Central memory CD8-positive, alpha-beta T cell (primary cell): ENCODE measurements at regions not wholly inside any gene's neighbourhood (a gene's known extent, or its start where the extent isn't known, plus 50 kb on each side); places are given as distances from the start of the nearest gene placed in this dataset.
"Not testable (repeated sequence)": the region's sequence is repeated elsewhere in the genome, so short reads cannot be mapped to it uniquely, and the experiment has no call there.

Experiments used
- ATAC-seq: fragments of 150-1000 bp; cut with Tn5 transposase; replicated peaks from 2 replicates; pipeline ENCODE4 v1.10.0; 2022; ENCODE audit warnings: mild to moderate bottlenecking, moderate FRiP score, moderate number of reproducible peaks; ENCODE audit not compliant: poor library complexity, severe bottlenecking; ENCODE audit errors: extremely low read depth
- DNase-seq, 2 donors: peaks; one replicate each; pipeline ENCODE4 v3.0.0; 2021; ENCODE audit warnings: low spot score in 2 of 2
- H3K27ac Mint-ChIP-seq: one replicate; pipeline ENCODE4 v1.8.0; 2022; ENCODE audit warnings: low read depth, mild to moderate bottlenecking, moderate library complexity, mixed read lengths
- H3K27me3 Mint-ChIP-seq: one replicate; pipeline ENCODE4 v1.8.0; 2022; ENCODE audit warnings: mixed read lengths
- H3K36me3 Mint-ChIP-seq: one replicate; pipeline ENCODE4 v1.8.0; 2022; ENCODE audit warnings: mild to moderate bottlenecking, moderate library complexity, mixed read lengths; ENCODE audit not compliant: insufficient read depth
- H3K4me1 Mint-ChIP-seq: one replicate; pipeline ENCODE4 v1.8.0; 2022; ENCODE audit warnings: mixed read lengths
- H3K4me3 Mint-ChIP-seq: one replicate; pipeline ENCODE4 v1.8.0; 2022; ENCODE audit warnings: mild to moderate bottlenecking, moderate library complexity, mixed read lengths
- H3K9me3 Mint-ChIP-seq: one replicate; pipeline ENCODE4 v1.8.0; 2022; ENCODE audit warnings: mixed read lengths

DNA sequence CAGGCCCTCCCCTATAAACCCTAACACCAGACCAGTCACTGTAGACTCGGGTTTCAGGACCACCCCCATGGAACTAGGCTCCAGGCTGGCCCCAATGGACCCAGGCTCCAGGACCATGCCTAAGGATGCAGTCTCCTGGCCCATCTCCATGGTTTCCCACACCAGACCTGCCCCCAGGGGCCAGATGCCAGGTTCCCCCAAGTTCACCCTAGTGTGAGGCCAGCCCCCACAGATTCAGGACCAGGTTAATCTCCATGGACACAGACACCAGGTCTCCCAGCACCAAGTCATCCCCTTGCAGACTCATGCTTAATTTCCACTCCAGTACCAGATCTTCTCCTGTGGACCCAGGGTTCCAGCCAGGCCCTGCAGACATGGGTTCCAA is 103.8 kb upstream of the LANCL2 start:
- ATAC-seq (no peak), DNase-seq (no peak)
- H3K4me3 Mint-ChIP-seq = no peak overlapping the region
- H3K27me3 Mint-ChIP-seq = peaks cover 46% of the 10 kb centered on the region
- no peaks in the 10 kb centered on the region for H3K9me3 Mint-ChIP-seq
- H3K27ac Mint-ChIP-seq = no peak overlapping the region
- H3K36me3 Mint-ChIP-seq = no peaks in the 10 kb centered on the region
- no peaks in the 10 kb centered on the region for H3K4me1 Mint-ChIP-seq

DNA sequence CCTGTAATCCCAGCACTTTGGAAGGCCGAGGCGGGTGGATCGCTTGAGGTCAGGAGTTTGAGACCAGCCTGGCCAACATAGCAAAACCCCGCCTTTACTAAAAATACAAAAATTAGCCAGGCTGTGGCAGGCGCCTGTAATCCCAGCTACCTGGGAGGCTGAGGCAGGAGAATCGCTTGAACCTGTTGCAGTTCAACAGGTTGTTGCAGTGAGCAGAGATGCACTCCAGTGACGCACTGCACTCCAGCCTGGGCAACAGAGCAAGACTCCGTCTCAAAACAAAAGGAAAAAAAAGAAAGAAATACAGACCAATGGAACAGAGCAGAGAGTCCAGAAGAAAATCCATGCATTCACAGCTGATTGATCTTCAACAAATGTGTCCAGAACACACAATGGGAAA is 99.8 kb upstream of the LANCL2 start:
- not testable (repeated sequence) for ATAC-seq, H3K36me3 Mint-ChIP-seq, DNase-seq, H3K9me3 Mint-ChIP-seq, H3K4me3 Mint-ChIP-seq, H3K27ac Mint-ChIP-seq, H3K4me1 Mint-ChIP-seq
- peaks cover 36% of the 10 kb centered on the region for H3K27me3 Mint-ChIP-seq

DNA sequence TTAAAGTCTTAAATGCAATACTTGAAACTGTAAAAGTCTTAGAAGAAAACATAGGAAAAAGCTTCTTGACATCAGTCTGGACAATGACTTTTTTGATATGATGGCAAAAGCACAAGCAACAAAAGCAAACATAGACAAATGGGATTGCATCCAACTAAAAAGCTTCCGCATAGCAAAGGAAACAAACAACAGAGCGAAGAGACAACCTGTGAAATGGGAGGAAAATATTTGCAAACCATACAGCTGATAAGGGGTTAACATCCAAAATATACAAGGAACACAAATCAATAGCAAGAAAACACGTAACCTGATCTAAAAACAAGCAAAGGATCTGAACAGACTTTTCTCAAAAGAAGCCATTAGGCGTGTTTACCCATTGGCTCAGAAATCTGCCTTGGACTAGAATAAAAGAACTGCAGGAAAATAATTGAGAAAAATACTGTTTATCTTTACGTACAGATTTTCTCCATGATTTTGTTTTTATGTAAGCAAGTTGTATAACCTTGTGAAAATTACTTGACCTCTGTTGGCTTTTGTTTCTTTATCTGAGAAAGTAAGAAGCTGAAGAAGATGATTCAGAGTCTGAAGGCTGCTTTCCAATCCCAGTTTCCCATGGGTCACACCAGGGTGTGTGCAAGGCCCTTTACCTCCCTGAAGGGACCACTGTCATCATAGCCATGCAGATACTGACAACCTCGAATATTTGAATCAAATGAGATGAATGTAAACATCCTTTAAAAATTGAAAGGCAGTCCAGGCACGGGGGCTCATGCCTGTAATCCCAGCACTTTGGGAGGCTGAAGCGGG is 99.1 kb upstream of the LANCL2 start:
- Mint-ChIP-seq H3K9me3 (no peaks in the 10 kb centered on the region), H3K36me3 (no peaks in the 10 kb centered on the region), H3K4me3 (no peak overlapping the region), H3K27ac (no peak overlapping the region), H3K4me1 (no peaks in the 10 kb centered on the region), H3K27me3 (peaks cover 34% of the 10 kb centered on the region)
- DNase-seq = no peak
- ATAC-seq = no peak

GRCh38 chr7:55271069-55271626 is 94.0 kb upstream of the LANCL2 start:
- Mint-ChIP-seq H3K27ac (no peak overlapping the region), H3K36me3 (no peaks in the 10 kb centered on the region), H3K27me3 (peaks cover 18% of the 10 kb centered on the region), H3K4me1 (no peaks in the 10 kb centered on the region), H3K4me3 (no peak overlapping the region), H3K9me3 (no peaks in the 10 kb centered on the region)
- ATAC-seq (no peak), DNase-seq (no peak)

DNA sequence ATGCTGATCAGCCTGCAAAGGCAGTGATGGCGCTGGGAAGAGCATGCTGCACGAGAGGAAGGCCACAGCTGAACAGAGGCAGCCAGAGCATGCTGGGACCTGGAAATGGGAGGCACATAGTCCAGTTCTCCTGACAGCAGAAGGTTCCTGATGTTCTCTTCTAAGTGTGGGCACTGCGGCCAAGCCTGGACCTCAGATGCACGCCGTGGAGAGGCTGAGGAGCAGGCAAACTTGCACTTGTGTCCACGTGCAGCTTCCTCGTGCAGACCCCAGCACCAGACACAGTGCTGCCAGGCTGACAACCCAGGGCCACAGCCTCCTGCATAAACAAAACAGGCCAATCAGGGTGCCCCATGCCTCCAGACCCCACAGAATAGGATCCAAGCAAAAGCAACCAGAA is 93.5 kb upstream of the LANCL2 start:
- H3K4me1 Mint-ChIP-seq = no peaks in the 10 kb centered on the region
- no peaks in the 10 kb centered on the region for H3K9me3 Mint-ChIP-seq
- DNase-seq (no peak), ATAC-seq (no peak)
- H3K36me3 Mint-ChIP-seq = no peaks in the 10 kb centered on the region
- H3K4me3 Mint-ChIP-seq = no peak overlapping the region
- H3K27ac Mint-ChIP-seq = no peak overlapping the region
- peaks cover 18% of the 10 kb centered on the region for H3K27me3 Mint-ChIP-seq

GRCh38 chr7:55272328-55272727 is 92.8 kb upstream of the LANCL2 start:
- no peaks in the 10 kb centered on the region for H3K9me3 Mint-ChIP-seq
- no peaks in the 10 kb centered on the region for H3K4me1 Mint-ChIP-seq
- ATAC-seq (no peak), DNase-seq (no peak)
- H3K27ac Mint-ChIP-seq = no peak overlapping the region
- peaks cover 18% of the 10 kb centered on the region for H3K27me3 Mint-ChIP-seq
- H3K36me3 Mint-ChIP-seq = no peaks in the 10 kb centered on the region
- no peak overlapping the region for H3K4me3 Mint-ChIP-seq

- Mint-ChIP-seq H3K4me1 (no peaks in the 10 kb centered on the region), H3K4me3 (no peak overlapping the region), H3K9me3 (no peaks in the 10 kb centered on the region), H3K27ac (no peak overlapping the region), H3K27me3 (peaks cover 15% of the 10 kb centered on the region), H3K36me3 (no peaks in the 10 kb centered on the region)
- DNase-seq (no peak), ATAC-seq (no peak)
Measured at GRCh38 chr7:55273186-55273980, 91.8 kb upstream of the LANCL2 start.

DNA sequence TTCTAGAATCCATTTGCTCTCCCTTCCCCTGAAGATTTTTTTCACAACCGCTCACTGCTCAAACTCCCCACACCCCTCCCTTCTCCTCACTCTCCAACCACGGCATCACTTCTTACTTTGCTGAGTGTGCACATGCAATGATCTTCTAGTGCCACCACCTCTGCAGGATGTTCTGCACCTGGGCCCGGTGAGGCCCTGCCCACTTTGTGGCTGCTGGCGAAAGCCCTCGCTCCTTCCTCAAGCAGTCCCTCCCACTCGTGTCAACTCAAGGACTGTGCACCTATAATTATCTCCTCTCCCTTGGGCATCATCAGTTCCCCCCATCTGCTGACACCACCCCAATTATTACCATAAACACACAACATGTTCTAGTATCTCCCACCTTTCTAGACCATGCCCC is 91.0 kb upstream of the LANCL2 start:
- ATAC-seq (no peak), DNase-seq (no peak)
- Mint-ChIP-seq H3K4me1 (no peaks in the 10 kb centered on the region), H3K27ac (no peak overlapping the region), H3K27me3 (peaks cover 8% of the 10 kb centered on the region), H3K4me3 (no peak overlapping the region), H3K36me3 (no peaks in the 10 kb centered on the region), H3K9me3 (no peaks in the 10 kb centered on the region)

DNA sequence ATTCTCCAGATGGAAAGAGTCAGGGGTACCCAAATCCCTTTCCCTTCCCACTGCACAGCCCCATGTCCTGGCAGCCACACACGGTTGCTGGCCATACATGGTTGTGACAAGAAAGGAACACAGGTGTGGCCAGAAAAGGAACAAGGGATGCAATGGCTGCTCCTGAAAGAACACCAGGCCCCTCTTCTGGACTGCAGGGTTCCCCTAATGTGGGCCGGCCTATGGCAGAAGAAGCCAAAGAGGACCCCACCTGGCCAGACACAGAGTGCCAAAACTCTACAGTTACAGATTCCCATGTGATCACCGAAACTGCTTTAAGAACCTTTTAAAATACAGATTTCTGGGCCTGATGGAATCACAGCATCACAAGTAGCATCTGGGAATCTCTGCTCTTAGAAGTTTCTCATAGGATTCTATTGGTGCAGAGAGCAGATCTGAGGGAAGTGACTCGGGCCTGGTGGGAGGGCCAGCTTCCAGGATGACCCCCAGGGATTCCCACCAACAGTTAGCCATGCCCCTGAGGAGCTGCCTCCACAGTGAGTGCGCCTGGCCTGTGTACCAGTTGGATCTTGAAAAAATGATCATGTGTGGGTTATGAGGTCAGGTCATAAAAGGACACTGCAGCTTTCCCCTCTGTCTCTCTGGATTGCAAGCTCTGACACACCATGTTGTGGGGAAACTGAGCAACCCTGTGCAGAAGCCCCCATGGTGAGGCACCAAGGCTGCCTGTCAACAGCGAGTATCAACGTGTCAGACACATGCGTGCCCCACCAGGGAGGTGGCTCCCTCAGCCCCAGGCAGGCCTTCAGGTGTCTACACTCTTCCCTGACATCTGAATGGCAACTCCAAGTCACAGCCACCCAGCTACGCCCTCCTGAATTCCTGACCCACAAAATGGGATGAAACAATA is 89.6 kb upstream of the LANCL2 start:
- H3K27ac Mint-ChIP-seq = peak overlapping the region; percentile 38
- no peaks in the 10 kb centered on the region for H3K9me3 Mint-ChIP-seq
- no peaks in the 10 kb centered on the region for H3K36me3 Mint-ChIP-seq
- H3K27me3 Mint-ChIP-seq = peaks cover 8% of the 10 kb centered on the region
- H3K4me1 Mint-ChIP-seq = peaks cover 9% of the 10 kb centered on the region
- H3K4me3 Mint-ChIP-seq = no peak overlapping the region
- ATAC-seq = no peak
- no peak for DNase-seq

- no peak for ATAC-seq
- Mint-ChIP-seq H3K4me1 (peaks cover 10% of the 10 kb centered on the region), H3K36me3 (no peaks in the 10 kb centered on the region), H3K27me3 (no peaks in the 10 kb centered on the region), H3K4me3 (no peak overlapping the region), H3K9me3 (no peaks in the 10 kb centered on the region), H3K27ac (no peak overlapping the region)
- DNase-seq = no peak
Measured at GRCh38 chr7:55276572-55277295, 88.4 kb upstream of the LANCL2 start.

DNA sequence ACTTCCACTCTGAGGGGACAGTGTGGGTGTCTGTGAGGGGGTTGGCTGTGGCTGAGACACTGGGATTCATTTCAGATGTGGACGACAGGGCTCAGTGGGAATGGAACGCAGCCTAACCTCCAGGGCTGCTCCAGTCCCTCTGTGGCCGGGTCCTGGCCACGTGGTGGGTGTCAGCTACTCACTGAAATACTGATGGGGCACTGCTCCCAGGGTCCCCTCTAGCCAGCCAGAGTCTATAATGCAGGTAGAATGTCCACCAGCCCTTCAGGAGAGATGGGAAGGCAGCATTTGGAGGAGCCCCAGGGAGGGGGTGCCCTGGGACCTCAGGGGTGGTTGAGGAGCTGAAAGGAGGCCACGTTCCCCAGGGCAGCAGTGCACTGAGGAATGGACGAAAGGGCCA is 87.2 kb upstream of the LANCL2 start:
- no peak for DNase-seq
- no peaks in the 10 kb centered on the region for H3K27me3 Mint-ChIP-seq
- no peaks in the 10 kb centered on the region for H3K9me3 Mint-ChIP-seq
- ATAC-seq = no peak
- H3K27ac Mint-ChIP-seq = no peak overlapping the region
- H3K4me1 Mint-ChIP-seq = peaks cover 10% of the 10 kb centered on the region
- H3K4me3 Mint-ChIP-seq = no peak overlapping the region
- H3K36me3 Mint-ChIP-seq = no peaks in the 10 kb centered on the region

DNA sequence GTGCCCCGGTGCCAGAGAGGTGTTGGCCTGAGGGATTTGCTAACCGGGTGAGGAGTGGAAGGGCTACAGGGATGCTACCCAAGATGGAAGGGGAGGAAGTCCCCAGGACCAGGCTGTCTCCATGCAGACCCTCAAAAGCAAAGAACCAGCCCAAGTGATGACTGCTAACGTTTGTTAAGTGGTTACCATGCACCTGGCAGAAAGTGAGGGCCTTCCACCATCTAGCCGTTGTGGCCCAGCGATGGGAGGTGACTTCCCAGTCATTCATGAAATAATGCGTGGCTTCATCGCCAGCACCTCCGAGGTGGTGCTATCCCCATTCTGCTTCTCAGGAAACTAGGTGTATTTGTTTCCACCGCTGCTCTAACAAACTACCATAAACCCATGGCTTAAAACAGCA is 86.8 kb upstream of the LANCL2 start:
- H3K36me3 Mint-ChIP-seq = no peaks in the 10 kb centered on the region
- H3K9me3 Mint-ChIP-seq = no peaks in the 10 kb centered on the region
- no peaks in the 10 kb centered on the region for H3K27me3 Mint-ChIP-seq
- no peak overlapping the region for H3K4me3 Mint-ChIP-seq
- ATAC-seq = no peak
- DNase-seq = no peak
- H3K4me1 Mint-ChIP-seq = peaks cover 10% of the 10 kb centered on the region
- H3K27ac Mint-ChIP-seq = no peak overlapping the region
